ENCODE measurements at regions not wholly inside any gene's neighbourhood (a gene's known extent, or its start where the extent isn't known, plus 50 kb on each side); places are given as distances from the start of the nearest gene placed in this dataset.

- POLR2A ChIA-PET = no interaction called here
- H3K4me1 Mint-ChIP-seq (ENCODE audit: low read depth) = no peaks in the 10 kb centered on the region
- TF ChIP-seq, protein P1, sequence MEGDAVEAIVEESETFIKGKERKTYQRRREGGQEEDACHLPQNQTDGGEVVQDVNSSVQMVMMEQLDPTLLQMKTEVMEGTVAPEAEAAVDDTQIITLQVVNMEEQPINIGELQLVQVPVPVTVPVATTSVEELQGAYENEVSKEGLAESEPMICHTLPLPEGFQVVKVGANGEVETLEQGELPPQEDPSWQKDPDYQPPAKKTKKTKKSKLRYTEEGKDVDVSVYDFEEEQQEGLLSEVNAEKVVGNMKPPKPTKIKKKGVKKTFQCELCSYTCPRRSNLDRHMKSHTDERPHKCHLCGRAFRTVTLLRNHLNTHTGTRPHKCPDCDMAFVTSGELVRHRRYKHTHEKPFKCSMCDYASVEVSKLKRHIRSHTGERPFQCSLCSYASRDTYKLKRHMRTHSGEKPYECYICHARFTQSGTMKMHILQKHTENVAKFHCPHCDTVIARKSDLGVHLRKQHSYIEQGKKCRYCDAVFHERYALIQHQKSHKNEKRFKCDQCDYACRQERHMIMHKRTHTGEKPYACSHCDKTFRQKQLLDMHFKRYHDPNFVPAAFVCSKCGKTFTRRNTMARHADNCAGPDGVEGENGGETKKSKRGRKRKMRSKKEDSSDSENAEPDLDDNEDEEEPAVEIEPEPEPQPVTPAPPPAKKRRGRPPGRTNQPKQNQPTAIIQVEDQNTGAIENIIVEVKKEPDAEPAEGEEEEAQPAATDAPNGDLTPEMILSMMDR (IDR thresholded peaks at IDR 0.05) = no peak
- H3K27me3 Mint-ChIP-seq = peaks cover 1% of the 10 kb centered on the region
- no peaks in the 10 kb centered on the region for H3K9me3 Mint-ChIP-seq
- H3K4me3 Mint-ChIP-seq = no peak overlapping the region
- no peak overlapping the region for H3K27ac Mint-ChIP-seq
- intact Hi-C loops (cut with micrococcal nuclease) = no loop called here
- CTCF ChIA-PET = no interaction called here
- no peak for DNase-seq
- H3K36me3 Mint-ChIP-seq (ENCODE audit: low read depth) = no peaks in the 10 kb centered on the region
- no peak for ATAC-seq
Measured at GRCh38 chr13:76523740-76524340, 362.4 kb downstream of the KCTD12 start.

- TF ChIP-seq, protein P1 (IDR thresholded peaks at IDR 0.05) = no peak
- Mint-ChIP-seq H3K4me3 (no peak overlapping the region), H3K36me3 (ENCODE audit: low read depth) (no peaks in the 10 kb centered on the region), H3K4me1 (ENCODE audit: low read depth) (no peaks in the 10 kb centered on the region), H3K27ac (no peak overlapping the region), H3K27me3 (peaks cover 4% of the 10 kb centered on the region), H3K9me3 (no peaks in the 10 kb centered on the region)
- intact Hi-C loops (cut with micrococcal nuclease) = no loop called here
- ChIA-PET CTCF (interaction anchor here (1.6 kb wide), 1 partner anchor 382 kb away, joined by 5 read pairs; no protein-coding TSS in a partner anchor), POLR2A (no interaction called here)
- ATAC-seq (no peak), DNase-seq (no peak)
Measured at GRCh38 chr13:76522083-76522755, 364.0 kb downstream of the KCTD12 start.

DNA sequence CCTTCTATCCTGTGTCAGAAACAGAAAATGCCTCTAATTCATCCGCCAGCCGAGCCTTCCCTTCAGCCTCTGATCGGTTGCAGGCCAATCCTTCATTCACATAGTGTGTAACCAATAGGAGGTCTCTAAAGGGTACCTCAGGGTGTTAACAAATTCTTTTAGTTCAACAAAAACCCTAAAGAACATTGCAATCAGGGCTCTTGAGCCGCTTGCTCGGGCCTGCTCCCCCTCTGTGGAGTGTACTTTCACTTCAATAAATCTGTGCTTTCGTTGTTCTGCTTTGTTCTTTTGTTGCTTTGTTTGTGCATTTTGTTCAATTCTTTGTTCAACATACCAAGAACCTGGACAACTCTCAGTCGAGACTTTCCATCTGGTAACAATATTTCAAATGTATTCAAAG is 366.5 kb downstream of the KCTD12 start:
- TF ChIP-seq, protein P1 (IDR thresholded peaks at IDR 0.05) = no peak
- intact Hi-C loops (cut with micrococcal nuclease) = no loop called here
- ATAC-seq (no peak), DNase-seq (no peak)
- ChIA-PET CTCF (no interaction called here), POLR2A (no interaction called here)
- Mint-ChIP-seq H3K27me3 (peaks cover 4% of the 10 kb centered on the region), H3K4me1 (ENCODE audit: low read depth) (no peaks in the 10 kb centered on the region), H3K36me3 (ENCODE audit: low read depth) (no peaks in the 10 kb centered on the region), H3K27ac (no peak overlapping the region), H3K9me3 (no peaks in the 10 kb centered on the region), H3K4me3 (no peak overlapping the region)

DNA sequence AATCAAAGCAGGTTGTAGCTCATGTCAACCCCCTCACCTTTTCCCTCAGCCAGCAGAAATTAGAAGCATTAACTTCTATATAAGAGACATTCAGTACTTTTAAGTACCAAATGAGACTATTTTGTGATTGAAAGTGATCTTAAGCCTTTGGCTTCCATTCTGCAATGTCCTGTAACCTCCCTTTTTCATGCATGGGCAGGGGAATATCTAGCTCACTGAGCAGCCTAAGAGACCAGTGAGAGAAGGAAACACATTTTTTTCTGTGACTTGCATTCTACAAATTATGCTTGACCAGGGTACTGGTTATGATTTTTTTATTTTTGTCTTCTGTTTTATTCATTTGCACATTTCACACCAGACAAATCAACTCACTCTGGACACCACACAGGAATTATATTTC is 369.6 kb downstream of the KCTD12 start:
- TF ChIP-seq, protein P1 (IDR thresholded peaks at IDR 0.05) = no peak
- Mint-ChIP-seq H3K27me3 (peaks cover 4% of the 10 kb centered on the region), H3K36me3 (ENCODE audit: low read depth) (no peaks in the 10 kb centered on the region), H3K9me3 (no peaks in the 10 kb centered on the region), H3K4me3 (no peak overlapping the region), H3K27ac (no peak overlapping the region), H3K4me1 (ENCODE audit: low read depth) (no peaks in the 10 kb centered on the region)
- DNase-seq = no peak
- ChIA-PET CTCF (no interaction called here), POLR2A (no interaction called here)
- intact Hi-C loops (cut with micrococcal nuclease) = no loop called here
- ATAC-seq = no peak

DNA sequence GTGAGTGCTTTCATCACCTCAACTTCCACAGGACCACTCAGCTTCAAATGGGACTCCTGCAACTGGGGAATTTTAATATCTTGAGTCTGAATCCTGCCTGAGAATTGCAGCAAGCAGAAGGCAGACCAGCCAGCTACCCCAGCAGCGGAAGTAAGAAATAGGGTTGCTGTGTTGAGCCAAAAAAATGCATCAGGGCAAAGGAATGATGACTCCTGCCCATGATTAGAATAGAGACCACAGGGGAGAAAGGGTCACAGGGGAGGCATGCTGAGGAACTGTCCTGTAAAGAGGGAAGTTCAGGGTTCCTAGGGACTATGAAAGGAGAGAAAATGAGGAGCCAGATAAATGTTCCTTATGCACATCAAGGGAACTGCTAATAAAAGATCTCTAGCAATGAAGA is 370.2 kb downstream of the KCTD12 start:
- DNase-seq = no peak
- peaks cover 4% of the 10 kb centered on the region for H3K27me3 Mint-ChIP-seq

More for the DNA sequence above, 370.2 kb downstream of the KCTD12 start:
- Mint-ChIP-seq H3K36me3 (ENCODE audit: low read depth) (no peaks in the 10 kb centered on the region), H3K4me1 (ENCODE audit: low read depth) (no peaks in the 10 kb centered on the region), H3K27ac (no peak overlapping the region), H3K9me3 (no peaks in the 10 kb centered on the region), H3K4me3 (no peak overlapping the region)
- CTCF ChIA-PET = no interaction called here
- POLR2A ChIA-PET = no interaction called here
- TF ChIP-seq, protein P1 (IDR thresholded peaks at IDR 0.05) = no peak
- ATAC-seq = no peak
- intact Hi-C loops (cut with micrococcal nuclease) = no loop called here
